GM19467 (cell line): ENCODE measurements at regions not wholly inside any gene's neighbourhood (a gene's known extent, or its start where the extent isn't known, plus 50 kb on each side); places are given as distances from the start of the nearest gene placed in this dataset.
"Not testable (repeated sequence)": the region's sequence is repeated elsewhere in the genome, so short reads cannot be mapped to it uniquely, and the experiment has no call there.

Experiments
- ATAC-seq: cut with Tn5 transposase; IDR thresholded peaks from one replicate; pipeline ENCODE4 v1.9.1; 2021; ENCODE audit warnings: mild to moderate bottlenecking, moderate library complexity; ENCODE audit not compliant: unreplicated experiment

- ATAC-seq, result no peak
These were observed 327.7 kb upstream of the NPSR1 start for GRCh38 chr7:34330308-34330707.

GRCh38 chr7:34331102-34331501 lies 326.9 kb upstream of the NPSR1 start:
- no peak for ATAC-seq

GRCh38 chr7:34332006-34332405 lies 326.0 kb upstream of the NPSR1 start:
- no peak for ATAC-seq

- ATAC-seq, result no peak
These were observed 324.8 kb upstream of the NPSR1 start for GRCh38 chr7:34333184-34333583.

DNA sequence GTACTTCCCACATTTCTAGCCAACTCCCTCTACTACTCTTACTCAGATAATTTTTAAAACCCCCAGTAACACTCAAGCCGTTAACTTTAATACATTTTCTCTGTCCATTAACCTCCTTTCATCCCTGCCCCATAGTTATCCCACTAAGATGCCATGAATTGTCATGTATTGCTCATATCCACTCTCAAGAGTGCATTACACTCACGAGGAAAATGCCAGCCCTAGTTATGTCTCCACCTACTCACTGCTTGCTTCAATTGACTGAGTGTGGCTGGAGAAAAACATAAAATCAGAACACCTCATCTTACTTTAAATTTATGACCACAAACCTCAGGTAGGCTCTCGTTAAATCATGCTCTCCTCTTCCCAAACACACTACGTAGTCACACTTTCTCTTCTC lies 324.1 kb upstream of the NPSR1 start:
- no peak for ATAC-seq

DNA sequence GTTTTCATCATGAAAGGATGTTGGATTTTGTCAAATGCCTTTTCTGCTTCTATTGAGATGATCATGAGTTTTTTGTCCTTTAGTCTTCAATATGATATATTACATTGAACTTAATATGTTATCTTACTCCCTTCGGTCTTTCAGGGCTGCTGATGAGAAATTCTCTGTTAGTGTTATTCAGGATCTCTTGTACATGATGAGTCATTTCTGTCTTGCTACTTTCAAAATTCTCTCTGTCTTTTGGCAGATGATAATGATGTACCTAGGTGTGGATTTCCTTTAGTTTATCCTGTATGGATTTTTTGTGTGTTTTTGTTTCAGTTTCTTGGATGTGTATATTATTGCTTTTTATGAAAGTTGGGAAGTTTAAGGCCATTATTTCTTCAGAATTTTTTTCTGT lies 320.9 kb upstream of the NPSR1 start:
- no peak for ATAC-seq

- no peak for ATAC-seq
These were observed 319.0 kb upstream of the NPSR1 start for GRCh38 chr7:34338961-34339526.

DNA sequence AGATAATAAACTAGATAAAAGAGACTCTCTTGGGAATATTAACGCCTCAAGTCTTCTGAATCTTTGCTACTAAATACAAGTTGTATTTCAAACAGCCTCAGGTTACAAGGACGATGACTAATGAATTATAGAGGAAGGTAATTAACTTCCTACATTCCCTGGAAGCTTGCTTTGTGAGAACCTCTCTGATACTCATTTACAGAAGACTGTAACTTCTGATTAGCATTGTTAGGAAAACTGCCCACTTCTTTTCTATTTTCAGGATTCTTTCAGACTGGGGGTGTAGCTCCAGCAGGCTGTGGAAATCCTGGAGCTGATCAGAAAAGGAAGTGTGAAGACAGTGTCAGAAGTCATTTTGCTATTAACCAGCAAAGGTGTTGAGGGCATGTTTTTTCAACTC lies 316.7 kb upstream of the NPSR1 start:
- no peak for ATAC-seq

- ATAC-seq, result no peak
These were observed 315.6 kb upstream of the NPSR1 start for GRCh38 chr7:34342387-34342786.

DNA sequence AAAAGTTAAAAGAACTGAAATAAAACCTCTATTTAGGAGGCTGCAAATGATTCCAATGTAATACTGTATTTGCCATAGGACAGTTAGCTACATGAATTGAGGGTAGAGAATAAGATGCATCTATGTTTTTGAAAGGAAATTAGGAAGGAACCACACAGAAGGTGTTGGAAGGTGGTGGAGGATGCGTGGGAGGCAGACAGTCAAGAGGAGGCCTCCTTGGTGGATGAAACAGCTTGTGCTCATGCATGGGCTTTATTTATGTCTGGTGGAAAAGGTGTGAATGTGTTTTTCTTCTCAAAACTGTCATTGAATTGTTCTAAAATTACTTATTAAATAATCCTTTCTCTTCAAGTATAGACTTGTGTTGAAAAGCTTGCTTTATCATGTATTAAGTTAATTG lies 314.4 kb upstream of the NPSR1 start:
- no peak for ATAC-seq

- ATAC-seq, result no peak
These were observed 304.0 kb upstream of the NPSR1 start for GRCh38 chr7:34354011-34354410.

- ATAC-seq, result no peak
These were observed 303.1 kb upstream of the NPSR1 start for GRCh38 chr7:34354899-34355298.

- no peak for ATAC-seq
These were observed 300.9 kb upstream of the NPSR1 start for GRCh38 chr7:34357068-34357467.

GRCh38 chr7:34357946-34358345 lies 300.1 kb upstream of the NPSR1 start:
- no peak for ATAC-seq

DNA sequence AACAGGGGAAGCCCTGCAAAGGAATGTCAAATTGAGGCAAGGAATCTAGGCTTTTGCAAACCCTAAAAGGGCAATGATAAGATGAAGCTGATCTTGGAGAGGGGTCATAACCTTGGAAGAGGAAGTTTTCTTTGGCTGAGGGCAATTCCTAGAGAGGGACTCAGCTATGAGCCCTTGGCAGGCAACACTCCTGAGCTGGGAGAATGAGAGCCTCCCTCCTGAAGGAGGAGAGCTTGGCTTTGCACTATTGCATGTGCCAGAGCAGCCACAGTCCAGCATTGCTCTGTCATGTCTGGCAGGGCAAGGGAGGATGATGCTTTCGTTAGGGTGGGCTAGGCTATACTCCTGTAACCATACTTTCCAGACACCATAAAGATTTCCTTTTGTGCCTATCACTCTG lies 299.4 kb upstream of the NPSR1 start:
- ATAC-seq, result not testable (repeated sequence)

DNA sequence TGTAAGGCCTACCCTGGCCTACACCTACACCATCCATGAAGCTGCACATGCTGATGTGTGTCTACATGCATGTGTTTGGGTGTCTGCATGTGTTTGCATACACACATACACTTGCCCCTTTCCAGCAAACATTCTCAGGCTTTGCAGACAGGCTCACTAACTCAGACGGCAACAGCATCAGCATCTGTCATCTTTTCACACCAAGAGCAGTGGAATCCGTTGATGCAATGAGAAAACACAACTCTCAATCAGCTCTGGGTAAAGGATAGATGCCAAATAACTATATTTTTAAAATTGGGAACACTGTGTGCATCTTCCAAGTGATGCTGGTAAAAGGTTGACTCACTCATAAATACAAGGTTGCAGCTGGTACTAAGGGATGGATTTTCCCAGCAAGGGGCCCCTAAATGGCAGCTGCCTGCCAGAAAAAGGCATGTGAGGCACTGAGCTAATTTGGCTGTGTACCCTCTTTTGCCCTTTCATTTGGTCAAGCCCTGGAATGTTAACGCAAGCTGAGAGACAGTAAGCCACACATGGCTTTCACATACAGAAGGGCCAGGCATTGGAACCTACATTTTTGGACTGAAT lies 296.3 kb upstream of the NPSR1 start:
- no peak for ATAC-seq

GRCh38 chr7:34362621-34363020 lies 295.4 kb upstream of the NPSR1 start:
- ATAC-seq, result no peak

- no peak for ATAC-seq
These were observed 293.9 kb upstream of the NPSR1 start for GRCh38 chr7:34364130-34364529.

DNA sequence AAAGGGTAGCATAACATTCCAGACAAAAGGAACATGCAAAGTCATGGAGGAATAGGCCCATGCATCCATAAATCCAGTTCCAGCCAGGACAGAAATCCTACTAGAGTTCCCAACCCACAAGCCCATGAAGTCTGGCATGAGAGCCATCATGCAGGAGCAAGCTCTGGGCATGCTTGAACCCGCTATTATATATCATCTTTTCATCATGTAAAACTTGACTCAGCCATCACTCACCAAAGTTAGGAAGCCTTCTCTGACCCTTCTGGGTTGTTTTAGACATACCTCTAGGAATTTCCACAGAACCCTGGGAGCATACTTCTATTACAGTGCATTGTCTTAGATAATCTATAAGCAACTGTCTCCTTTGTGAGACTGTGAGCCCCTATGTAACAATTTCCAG lies 293.0 kb upstream of the NPSR1 start:
- ATAC-seq, result no peak

GRCh38 chr7:34365611-34366010 lies 292.4 kb upstream of the NPSR1 start:
- ATAC-seq, result no peak

GRCh38 chr7:34371922-34372321 lies 286.1 kb upstream of the NPSR1 start:
- ATAC-seq, result no peak

DNA sequence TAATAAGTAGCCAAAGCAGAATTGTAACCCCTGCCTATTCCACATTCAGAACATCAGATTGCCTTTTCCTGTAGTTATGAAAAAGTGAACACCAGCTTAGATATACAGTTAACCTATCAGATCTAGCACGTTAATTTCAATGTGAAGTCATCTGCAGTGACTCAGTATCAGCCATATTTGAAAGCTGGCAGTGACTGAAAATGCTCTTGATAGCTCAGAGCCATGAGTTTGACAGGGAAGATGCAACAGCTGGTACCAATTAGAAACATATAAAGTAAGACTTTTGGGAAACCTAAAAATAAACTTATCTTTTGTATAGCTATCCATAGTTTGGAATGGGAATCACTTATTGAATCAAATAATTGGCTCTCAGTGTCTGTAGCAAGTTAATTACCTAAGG lies 284.1 kb upstream of the NPSR1 start:
- no peak for ATAC-seq

DNA sequence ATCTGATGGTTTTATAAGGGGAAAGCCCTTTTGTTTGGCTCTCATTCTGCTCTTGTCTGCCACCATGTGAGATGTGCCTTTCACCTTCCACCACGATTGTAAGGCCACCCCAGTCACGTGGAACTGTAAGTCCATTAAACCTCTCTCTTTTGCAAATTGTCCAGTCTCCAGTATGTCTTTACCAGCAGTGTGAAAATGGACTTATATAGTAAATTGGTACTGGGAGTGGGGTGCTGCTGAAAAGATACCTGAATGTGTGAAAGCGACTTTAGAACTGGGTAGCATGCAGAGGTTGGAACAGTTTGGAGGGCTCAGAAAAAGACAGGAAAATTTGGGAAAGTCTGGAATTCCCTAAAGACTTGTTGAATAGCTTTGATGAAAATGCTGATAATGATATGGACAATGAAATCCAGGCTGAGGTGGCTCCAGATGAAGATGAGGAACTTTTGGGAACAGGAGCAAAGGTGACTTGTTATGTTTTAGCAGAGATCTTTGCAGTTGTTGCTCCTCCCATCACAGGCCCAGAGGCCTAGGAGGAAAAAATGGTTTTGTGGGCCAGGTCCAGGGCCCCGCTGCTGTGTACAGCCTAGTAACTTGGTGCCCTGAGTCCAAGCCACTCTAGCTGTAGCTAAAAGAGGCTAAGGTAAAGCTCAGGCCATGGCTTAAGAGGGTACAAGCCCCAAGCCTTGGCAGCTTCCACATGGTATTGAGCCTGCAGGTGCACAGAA lies 275.7 kb upstream of the NPSR1 start:
- no peak for ATAC-seq
